Osteoblast (primary cell): ENCODE measurements at regions not wholly inside any gene's neighbourhood (a gene's known extent, or its start where the extent isn't known, plus 50 kb on each side); places are given as distances from the start of the nearest gene placed in this dataset.

Experiments used
- DNase-seq: peaks from one replicate; pipeline ENCODE4 v3.0.0; 2011; ENCODE audit warnings: low spot score, mixed read lengths; ENCODE audit not compliant: insufficient read length; ENCODE audit errors: missing footprints
- H2AFZ ChIP-seq: 2 replicates; pipeline ENCODE4 v1.6.0; 2011; ENCODE audit warnings: mild to moderate bottlenecking, low read length
- H3K27ac ChIP-seq: 2 replicates; pipeline ENCODE4 v1.5.1; 2011; ENCODE audit warnings: mild to moderate bottlenecking, low read depth, low read length, moderate library complexity
- H3K27me3 ChIP-seq: 2 replicates; pipeline ENCODE4 v1.6.0; 2012; ENCODE audit warnings: mild to moderate bottlenecking, control low read depth, inconsistent platforms, low read length, moderate library complexity; ENCODE audit not compliant: insufficient read depth
- H3K36me3 ChIP-seq: 2 replicates; pipeline ENCODE4 v1.5.1; 2011; ENCODE audit warnings: mild to moderate bottlenecking, low read length, control low read depth, moderate library complexity; ENCODE audit not compliant: insufficient read depth
- H3K4me1 ChIP-seq: 2 replicates; pipeline ENCODE4 v1.5.1; 2011; ENCODE audit warnings: mild to moderate bottlenecking, low read length, control low read depth, moderate library complexity; ENCODE audit not compliant: insufficient read depth
- H3K4me2 ChIP-seq: 2 replicates; pipeline ENCODE4 v1.6.0; 2011; ENCODE audit warnings: mild to moderate bottlenecking, low read length; ENCODE audit not compliant: insufficient read depth
- H3K4me3 ChIP-seq: fragments of 200-600 bp; sonication (generic); 3 replicates; pipeline ENCODE4 v1.5.1; 2012; ENCODE audit warnings: mild to moderate bottlenecking, low read length, inconsistent platforms; ENCODE audit not compliant: insufficient read depth
- H3K79me2 ChIP-seq: 2 replicates; pipeline ENCODE4 v1.6.0; 2012; ENCODE audit warnings: mild to moderate bottlenecking, low read length, control low read depth, inconsistent platforms; ENCODE audit not compliant: insufficient read depth
- H3K9me3 ChIP-seq: 2 replicates; pipeline ENCODE4 v1.5.1; 2011; ENCODE audit warnings: low read depth, low read length, control low read depth
- H4K20me1 ChIP-seq: 2 replicates; pipeline ENCODE4 v1.6.0; 2012; ENCODE audit warnings: mild to moderate bottlenecking, low read length, control low read depth; ENCODE audit not compliant: insufficient read depth
- CTCF ChIP-seq: IDR thresholded peaks from 2 replicates; pipeline ENCODE4 v1.5.1; 2011; ENCODE audit warnings: mild to moderate bottlenecking, low read depth, low read length, moderate library complexity; ENCODE audit errors: extremely low read depth

GRCh38 chr9:7324152-7324598, 475.4 kb downstream of the DMAC1 start:
- no peak overlapping the region for H2AFZ ChIP-seq
- H3K27me3 ChIP-seq: no peaks in the 10 kb centered on the region
- H3K4me3 ChIP-seq: no peak overlapping the region
- H3K79me2 ChIP-seq: no peaks in the 10 kb centered on the region
- no peak overlapping the region for H3K4me2 ChIP-seq
- H3K27ac ChIP-seq: no peak overlapping the region
- H3K36me3 ChIP-seq: no peaks in the 10 kb centered on the region
- H3K4me1 ChIP-seq: peaks cover 11% of the 10 kb centered on the region
- no peak for DNase-seq
- no peaks in the 10 kb centered on the region for H3K9me3 ChIP-seq
- no peak for TF ChIP-seq CTCF
- H4K20me1 ChIP-seq: no peaks in the 10 kb centered on the region

GRCh38 chr9:7320841-7321240, 478.7 kb downstream of the DMAC1 start:
- no peaks in the 10 kb centered on the region for H3K9me3 ChIP-seq
- TF ChIP-seq CTCF: no peak
- peak overlapping the region; percentile 14 for H3K27ac ChIP-seq
- H3K79me2 ChIP-seq: no peaks in the 10 kb centered on the region
- no peaks in the 10 kb centered on the region for H4K20me1 ChIP-seq
- H3K27me3 ChIP-seq: no peaks in the 10 kb centered on the region
- no peak overlapping the region for H3K4me2 ChIP-seq
- H3K4me1 ChIP-seq: peaks cover 14% of the 10 kb centered on the region
- no peak overlapping the region for H3K4me3 ChIP-seq
- DNase-seq: no peak
- H3K36me3 ChIP-seq: no peaks in the 10 kb centered on the region
- no peak overlapping the region for H2AFZ ChIP-seq

DNA sequence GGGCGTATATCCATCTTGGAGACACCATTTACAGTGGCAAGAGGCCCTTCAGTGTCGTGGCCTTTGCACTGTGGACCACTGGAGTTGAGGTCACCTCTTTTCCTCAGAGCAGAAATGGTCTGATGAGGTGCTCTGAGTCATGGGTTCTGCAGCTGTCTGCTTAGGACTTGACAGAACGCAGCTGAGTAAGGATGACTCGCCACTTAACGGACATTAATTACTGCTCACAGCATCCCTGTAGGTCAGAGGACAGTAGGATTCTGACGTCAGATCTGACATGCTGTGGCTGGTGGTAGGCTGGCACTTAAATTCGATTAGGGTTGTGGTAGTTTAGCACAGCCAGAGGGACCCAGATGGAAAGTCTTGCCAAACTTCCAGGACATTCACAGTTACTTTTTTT, 479.4 kb downstream of the DMAC1 start:
- no peaks in the 10 kb centered on the region for H3K9me3 ChIP-seq
- H3K4me2 ChIP-seq: peak overlapping the region; percentile 27
- H3K27ac ChIP-seq: peak overlapping the region; percentile 45
- H2AFZ ChIP-seq: peak overlapping the region; percentile 67
- peaks cover 14% of the 10 kb centered on the region for H3K4me1 ChIP-seq
- H3K79me2 ChIP-seq: no peaks in the 10 kb centered on the region
- no peak overlapping the region for H3K4me3 ChIP-seq
- no peak for TF ChIP-seq CTCF
- peak; percentile 42 for DNase-seq
- H3K36me3 ChIP-seq: no peaks in the 10 kb centered on the region
- no peaks in the 10 kb centered on the region for H4K20me1 ChIP-seq
- no peaks in the 10 kb centered on the region for H3K27me3 ChIP-seq

DNA sequence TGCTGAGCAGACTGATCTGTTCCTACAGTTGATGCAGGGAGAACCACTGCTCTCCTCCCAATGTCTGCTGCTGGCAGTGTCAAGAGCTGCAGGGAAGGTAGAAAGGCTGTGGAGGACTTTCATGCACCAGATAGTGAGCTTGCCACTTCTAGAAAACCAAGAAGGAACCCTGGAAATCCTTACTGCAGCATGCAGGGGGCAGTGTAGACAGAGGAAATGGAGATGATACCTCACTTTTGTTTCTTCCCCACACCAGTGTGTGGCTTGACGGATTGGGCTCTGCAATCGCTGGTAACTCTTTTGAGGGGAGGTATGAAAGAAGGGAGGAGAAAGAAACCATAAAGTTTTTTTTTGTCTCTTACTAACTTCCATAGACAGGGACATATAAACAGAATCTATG, 480.7 kb downstream of the DMAC1 start:
- H3K4me1 ChIP-seq: peaks cover 14% of the 10 kb centered on the region
- no peaks in the 10 kb centered on the region for H3K27me3 ChIP-seq
- no peaks in the 10 kb centered on the region for H3K36me3 ChIP-seq
- no peaks in the 10 kb centered on the region for H3K9me3 ChIP-seq
- no peak overlapping the region for H3K4me2 ChIP-seq
- no peak for DNase-seq
- H3K4me3 ChIP-seq: no peak overlapping the region
- no peak overlapping the region for H3K27ac ChIP-seq
- no peaks in the 10 kb centered on the region for H4K20me1 ChIP-seq
- H2AFZ ChIP-seq: no peak overlapping the region
- TF ChIP-seq CTCF: no peak
- H3K79me2 ChIP-seq: no peaks in the 10 kb centered on the region
